ENCODE measurements at regions not wholly inside any gene's neighbourhood (a gene's known extent, or its start where the extent isn't known, plus 50 kb on each side); places are given as distances from the start of the nearest gene placed in this dataset.

GRCh38 chr10:128874331-128874730 lies 592.7 kb upstream of the MGMT start:
- Histone ChIP-seq H3K27me3 (no peaks in the 10 kb centered on the region), H3K9me3 (no peaks in the 10 kb centered on the region), H3K4me3 (no peak overlapping the region), H3K36me3 (no peaks in the 10 kb centered on the region), H3K27ac (no peak overlapping the region), H3K4me1 (ENCODE audit: insufficient read depth) (no peaks in the 10 kb centered on the region)
- WGBS, 3 donors = 67 to 79% (median 70%) methylated on average over 3 of the region's 3 CpGs
- TF ChIP-seq POLR2A (IDR thresholded peaks at IDR 0.05) = no peak
- TF ChIP-seq EP300 (IDR thresholded peaks at IDR 0.05) = no peak
- TF ChIP-seq, protein P1, sequence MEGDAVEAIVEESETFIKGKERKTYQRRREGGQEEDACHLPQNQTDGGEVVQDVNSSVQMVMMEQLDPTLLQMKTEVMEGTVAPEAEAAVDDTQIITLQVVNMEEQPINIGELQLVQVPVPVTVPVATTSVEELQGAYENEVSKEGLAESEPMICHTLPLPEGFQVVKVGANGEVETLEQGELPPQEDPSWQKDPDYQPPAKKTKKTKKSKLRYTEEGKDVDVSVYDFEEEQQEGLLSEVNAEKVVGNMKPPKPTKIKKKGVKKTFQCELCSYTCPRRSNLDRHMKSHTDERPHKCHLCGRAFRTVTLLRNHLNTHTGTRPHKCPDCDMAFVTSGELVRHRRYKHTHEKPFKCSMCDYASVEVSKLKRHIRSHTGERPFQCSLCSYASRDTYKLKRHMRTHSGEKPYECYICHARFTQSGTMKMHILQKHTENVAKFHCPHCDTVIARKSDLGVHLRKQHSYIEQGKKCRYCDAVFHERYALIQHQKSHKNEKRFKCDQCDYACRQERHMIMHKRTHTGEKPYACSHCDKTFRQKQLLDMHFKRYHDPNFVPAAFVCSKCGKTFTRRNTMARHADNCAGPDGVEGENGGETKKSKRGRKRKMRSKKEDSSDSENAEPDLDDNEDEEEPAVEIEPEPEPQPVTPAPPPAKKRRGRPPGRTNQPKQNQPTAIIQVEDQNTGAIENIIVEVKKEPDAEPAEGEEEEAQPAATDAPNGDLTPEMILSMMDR (IDR thresholded peaks at IDR 0.05) = no peak
- no peak for DNase-seq
- intact Hi-C loops (cut with DNase I) = no loop called here

- Histone ChIP-seq H3K36me3 (no peaks in the 10 kb centered on the region), H3K4me3 (no peak overlapping the region), H3K4me1 (ENCODE audit: insufficient read depth) (no peaks in the 10 kb centered on the region), H3K27me3 (no peaks in the 10 kb centered on the region), H3K9me3 (no peaks in the 10 kb centered on the region), H3K27ac (no peak overlapping the region)
- no peak for DNase-seq
- intact Hi-C loops (cut with DNase I) = no loop called here
- TF ChIP-seq, protein P1 (IDR thresholded peaks at IDR 0.05) = no peak
- TF ChIP-seq EP300 (IDR thresholded peaks at IDR 0.05) (no peak), POLR2A (IDR thresholded peaks at IDR 0.05) (no peak)
- 80 to 86% (median 81%) methylated on average over 8 of the region's 8 CpGs for WGBS, 3 donors
These were observed 591.9 kb upstream of the MGMT start for GRCh38 chr10:128875030-128875744.

- no peak overlapping the region for H3K27ac ChIP-seq
- 61 to 71% (median 67%) methylated on average over 7 of the region's 7 CpGs for WGBS, 3 donors
- H3K4me1 ChIP-seq (ENCODE audit: insufficient read depth) = no peaks in the 10 kb centered on the region
- no peaks in the 10 kb centered on the region for H3K27me3 ChIP-seq
- TF ChIP-seq, protein P1 (IDR thresholded peaks at IDR 0.05) = no peak
- TF ChIP-seq POLR2A (IDR thresholded peaks at IDR 0.05) = no peak
- H3K9me3 ChIP-seq = no peaks in the 10 kb centered on the region
- DNase-seq = peak in 2 of 5 donors; percentile 22 to 30
- no peaks in the 10 kb centered on the region for H3K36me3 ChIP-seq
- H3K4me3 ChIP-seq = no peak overlapping the region
- intact Hi-C loops (cut with DNase I) = no loop called here
These were observed 590.9 kb upstream of the MGMT start for GRCh38 chr10:128875956-128876736.

DNA sequence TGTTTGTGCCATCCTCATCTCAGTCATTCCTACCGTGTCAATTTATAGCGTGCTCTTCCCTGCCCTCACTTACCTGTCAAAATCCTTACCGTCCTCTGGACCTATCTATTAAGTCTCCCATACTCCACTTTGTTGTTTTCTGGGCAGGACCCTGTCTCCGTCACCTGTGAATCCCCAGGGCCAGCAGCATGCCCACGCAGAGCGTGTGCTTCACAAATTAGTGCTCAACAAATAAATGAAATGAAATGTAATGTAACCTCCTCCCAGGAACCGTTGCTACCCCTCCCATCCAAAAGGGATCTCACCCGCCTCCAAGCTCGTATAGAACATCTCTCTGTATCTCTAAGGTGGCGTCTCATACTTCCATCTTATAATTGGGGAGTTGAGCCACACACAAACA lies 589.9 kb upstream of the MGMT start:
- H3K36me3 ChIP-seq = no peaks in the 10 kb centered on the region
- H3K27me3 ChIP-seq = no peaks in the 10 kb centered on the region
- no peak for TF ChIP-seq POLR2A (IDR thresholded peaks at IDR 0.05)
- TF ChIP-seq, protein P1 (IDR thresholded peaks at IDR 0.05) = no peak
- no peak for TF ChIP-seq EP300 (IDR thresholded peaks at IDR 0.05)
- no peak for DNase-seq
- no peaks in the 10 kb centered on the region for H3K9me3 ChIP-seq
- WGBS, 3 donors = 88 to 92% (median 89%) methylated on average over 10 of the region's 10 CpGs
- intact Hi-C loops (cut with DNase I) = no loop called here
- H3K4me1 ChIP-seq (ENCODE audit: insufficient read depth) = no peaks in the 10 kb centered on the region
- H3K4me3 ChIP-seq = no peak overlapping the region
- H3K27ac ChIP-seq = no peak overlapping the region

Data from ovary (tissue), 7 donors.